GM23338 (cell line): ENCODE measurements at regions not wholly inside any gene's neighbourhood (a gene's known extent, or its start where the extent isn't known, plus 50 kb on each side); places are given as distances from the start of the nearest gene placed in this dataset.

Experiments
- EZH2 ChIP-seq: fragments of 200-600 bp; sonication (generic); IDR thresholded peaks from one replicate; pipeline ENCODE4 v1.8.0; 2017; ENCODE audit warnings: antibody characterized with exemption, mild to moderate bottlenecking, low read depth; ENCODE audit not compliant: unreplicated experiment
- EZH2phosphoT487 ChIP-seq: fragments of 200-600 bp; sonication (generic); IDR thresholded peaks from one replicate; pipeline ENCODE4 v1.8.1; 2018; ENCODE audit warnings: antibody characterized with exemption; ENCODE audit not compliant: unreplicated experiment
- JUNB ChIP-seq: IDR thresholded peaks from one replicate; pipeline ENCODE4 v1.6.1; 2016; ENCODE audit warnings: antibody characterized with exemption; ENCODE audit not compliant: unreplicated experiment
- POLR2AphosphoS5 ChIP-seq: IDR thresholded peaks from 2 replicates; pipeline ENCODE4 v1.6.1; 2016; ENCODE audit warnings: antibody characterized with exemption, low read depth
- STAT1 ChIP-seq: IDR thresholded peaks from one replicate; pipeline ENCODE4 v1.6.1; 2016; ENCODE audit warnings: antibody characterized with exemption; ENCODE audit not compliant: unreplicated experiment
- ZNF114 ChIP-seq: fragments of 250-450 bp; sonication (Bioruptor Pico); IDR thresholded peaks from 2 replicates; pipeline ENCODE4 v1.5.0; 2020; ENCODE audit warnings: mild to moderate bottlenecking, moderate library complexity
- ZNF331 ChIP-seq: fragments of 250-450 bp; sonication (Bioruptor Pico); IDR thresholded peaks from 2 replicates; pipeline ENCODE4 v1.5.0; 2020; ENCODE audit warnings: low read depth, mild to moderate bottlenecking, moderate library complexity
- TF ChIP-seq, protein P1 (sequence below), 2 experiments: fragments of 200-600 bp in 1 of 2; sonication (generic) in 1 of 2; conservative IDR thresholded peaks; 2 replicates each; pipeline versions ENCODE4 v1.5.1 to v1.6.1; 2016 to 2017; ENCODE audit warnings: antibody characterized with exemption in 2 of 2, low read depth in 2 of 2, mild to moderate bottlenecking in 2 of 2, moderate library complexity in 1 of 2

DNA sequence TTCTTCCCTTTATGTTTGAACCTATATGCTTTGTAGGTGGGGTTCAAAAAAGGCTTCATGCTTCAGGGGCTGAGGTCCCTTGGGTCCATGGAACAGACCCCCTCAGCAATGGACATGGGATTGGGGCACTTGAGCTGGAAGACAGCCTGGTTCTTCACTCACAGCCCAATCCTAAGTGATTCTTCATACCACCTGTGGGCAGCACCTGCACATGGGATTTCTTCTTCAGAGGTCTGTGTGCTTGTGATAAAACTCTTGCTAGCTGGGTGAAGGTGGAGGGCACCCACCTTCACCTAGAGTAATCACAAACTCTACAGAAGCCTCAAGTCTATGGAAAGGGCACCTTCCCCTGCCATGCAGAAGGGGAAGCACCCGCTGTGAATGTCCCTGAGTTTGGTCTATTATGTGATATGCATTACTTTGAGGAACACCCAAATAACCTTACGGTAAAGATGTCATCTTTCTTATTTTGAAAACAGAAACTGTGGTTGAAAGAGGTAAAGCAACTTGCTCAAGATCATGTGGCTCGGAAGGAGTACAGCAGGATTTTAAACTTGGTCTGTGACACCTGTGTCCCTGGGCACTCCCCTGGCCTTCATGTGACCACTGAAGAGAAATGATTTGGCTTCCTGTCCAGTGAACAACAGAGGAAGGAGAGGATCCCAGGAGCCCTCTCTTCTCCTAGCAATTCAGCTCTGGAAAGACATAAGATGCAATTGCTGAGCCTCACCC, 469.5 kb upstream of the ZMIZ1 start:
- TF ChIP-seq, protein P1, sequence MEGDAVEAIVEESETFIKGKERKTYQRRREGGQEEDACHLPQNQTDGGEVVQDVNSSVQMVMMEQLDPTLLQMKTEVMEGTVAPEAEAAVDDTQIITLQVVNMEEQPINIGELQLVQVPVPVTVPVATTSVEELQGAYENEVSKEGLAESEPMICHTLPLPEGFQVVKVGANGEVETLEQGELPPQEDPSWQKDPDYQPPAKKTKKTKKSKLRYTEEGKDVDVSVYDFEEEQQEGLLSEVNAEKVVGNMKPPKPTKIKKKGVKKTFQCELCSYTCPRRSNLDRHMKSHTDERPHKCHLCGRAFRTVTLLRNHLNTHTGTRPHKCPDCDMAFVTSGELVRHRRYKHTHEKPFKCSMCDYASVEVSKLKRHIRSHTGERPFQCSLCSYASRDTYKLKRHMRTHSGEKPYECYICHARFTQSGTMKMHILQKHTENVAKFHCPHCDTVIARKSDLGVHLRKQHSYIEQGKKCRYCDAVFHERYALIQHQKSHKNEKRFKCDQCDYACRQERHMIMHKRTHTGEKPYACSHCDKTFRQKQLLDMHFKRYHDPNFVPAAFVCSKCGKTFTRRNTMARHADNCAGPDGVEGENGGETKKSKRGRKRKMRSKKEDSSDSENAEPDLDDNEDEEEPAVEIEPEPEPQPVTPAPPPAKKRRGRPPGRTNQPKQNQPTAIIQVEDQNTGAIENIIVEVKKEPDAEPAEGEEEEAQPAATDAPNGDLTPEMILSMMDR (conservative IDR thresholded peaks at IDR 0.05; ENCODE audit: low read depth in 2 of 2) = peak in 1 of 2 experiments; percentile 13; a peak in 1 of 4 replicates
- TF ChIP-seq POLR2AphosphoS5 (no peak), EZH2 (no peak), EZH2phosphoT487 (no peak), STAT1 (no peak), ZNF114 (CRISPR knock-in tag) (no peak), ZNF331 (CRISPR knock-in tag) (no peak), JUNB (no peak)
